T-helper 2 cell (primary cell): ENCODE measurements at regions not wholly inside any gene's neighbourhood (a gene's known extent, or its start where the extent isn't known, plus 50 kb on each side); places are given as distances from the start of the nearest gene placed in this dataset.
"Not testable (repeated sequence)": the region's sequence is repeated elsewhere in the genome, so short reads cannot be mapped to it uniquely, and the experiment has no call there.

Experiments
- DNase-seq, 5 experiments: peaks; one replicate each; pipeline versions ENCODE4 v3.0.0 to v3.0.0-alpha.2; 2012 to 2022

GRCh38 chr4:146124023-146124680, 51.4 kb upstream of the LSM6 start:
- DNase-seq, result no peak

DNA sequence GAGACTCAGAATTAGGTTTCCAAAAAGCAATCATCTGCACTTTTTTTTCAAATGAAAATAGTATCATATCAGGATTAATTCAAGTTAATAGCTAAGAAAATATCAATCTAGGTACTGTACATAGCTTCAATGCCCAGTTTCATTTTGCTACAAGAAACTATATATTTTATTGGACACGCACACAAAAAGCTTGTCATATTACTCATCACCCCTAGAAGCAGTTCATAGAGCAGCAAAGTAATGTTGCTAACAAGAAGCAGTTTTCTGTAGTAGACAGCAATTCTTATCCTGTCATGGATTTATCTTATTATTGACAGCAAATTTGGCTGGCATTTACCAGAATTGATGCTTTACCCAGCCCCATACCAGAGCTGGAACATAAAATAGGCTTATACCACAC, 52.3 kb upstream of the LSM6 start:
- DNase-seq, result peak in 1 of 5 experiments; percentile 6

GRCh38 chr4:146122398-146122797, 53.1 kb upstream of the LSM6 start:
- no peak for DNase-seq

GRCh38 chr4:146121757-146122156, 53.8 kb upstream of the LSM6 start:
- DNase-seq, result no peak

- DNase-seq, result no peak
Observed at GRCh38 chr4:146119845-146120404, 55.6 kb upstream of the LSM6 start.

- DNase-seq, result no peak
Observed at GRCh38 chr4:146114066-146114465, 61.5 kb upstream of the LSM6 start.

DNA sequence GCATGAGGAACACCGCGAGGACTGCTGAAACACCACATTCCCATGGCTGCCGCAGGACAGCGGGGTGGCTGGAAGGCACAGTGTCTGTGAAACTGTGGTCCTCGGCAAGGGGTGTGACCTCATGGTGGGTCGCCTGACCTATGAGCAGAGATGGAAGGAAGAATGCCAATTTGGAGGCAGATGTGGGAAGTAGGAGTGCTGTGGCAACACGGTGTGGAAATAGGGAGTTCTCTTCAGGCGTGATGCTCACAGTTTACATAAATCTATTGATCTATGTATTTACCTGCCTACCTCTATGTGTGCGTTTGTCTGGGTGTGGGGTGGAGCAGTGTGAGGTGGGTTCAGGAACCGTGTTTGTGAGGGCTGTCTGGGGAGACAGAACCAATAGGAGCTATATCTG, 62.3 kb upstream of the LSM6 start:
- no peak for DNase-seq

DNA sequence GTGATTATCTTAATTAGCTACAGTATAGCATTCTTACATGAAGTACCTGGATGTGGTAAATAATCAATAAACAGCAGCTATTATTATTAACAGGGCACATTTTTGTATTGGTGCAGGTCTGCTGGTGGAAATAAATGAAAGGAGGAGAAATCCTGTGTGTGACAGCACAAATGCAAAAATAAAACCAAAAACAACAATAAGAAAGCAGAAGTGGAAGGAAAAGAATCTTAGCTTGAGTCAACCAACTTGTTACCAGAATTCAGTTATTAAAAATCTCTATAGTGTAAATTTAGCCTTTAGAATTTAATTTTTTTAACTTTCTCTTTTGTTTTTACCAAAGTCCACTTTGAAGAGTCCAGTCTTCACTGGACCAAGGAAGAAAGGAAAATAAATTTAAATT, 63.1 kb upstream of the LSM6 start:
- DNase-seq, result no peak

DNA sequence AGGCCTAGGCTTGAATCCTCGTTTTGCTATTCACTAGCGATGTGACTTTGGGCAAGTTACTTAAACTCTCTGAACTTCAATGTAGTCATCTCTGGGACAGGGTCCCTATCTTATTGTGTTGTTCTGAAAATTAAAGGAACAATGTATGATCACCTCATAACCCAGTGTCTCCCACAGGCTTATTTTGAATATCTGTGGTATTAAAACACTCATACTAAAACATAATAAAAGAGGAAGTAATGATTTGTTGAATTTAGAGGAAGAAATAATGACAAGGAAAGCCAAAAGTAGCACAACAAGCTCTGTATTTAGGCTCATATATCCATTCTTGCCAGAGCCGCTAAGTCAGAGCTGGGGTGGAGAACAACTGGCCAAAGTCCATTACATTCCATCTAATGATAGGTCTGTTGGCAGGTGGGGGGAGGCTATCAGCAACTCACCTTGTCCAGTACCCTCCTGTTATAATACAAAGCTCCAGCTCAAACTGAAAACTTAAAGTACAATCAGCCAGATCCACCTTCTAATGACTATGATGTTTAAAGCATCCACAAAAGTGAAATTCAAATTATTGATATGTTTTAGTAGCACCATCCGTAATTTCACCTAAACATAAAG, 64.5 kb upstream of the LSM6 start:
- no peak for DNase-seq

GRCh38 chr4:146108756-146109155, 66.8 kb upstream of the LSM6 start:
- DNase-seq, result no peak

GRCh38 chr4:146107587-146108240, 67.8 kb upstream of the LSM6 start:
- DNase-seq, result no peak

DNA sequence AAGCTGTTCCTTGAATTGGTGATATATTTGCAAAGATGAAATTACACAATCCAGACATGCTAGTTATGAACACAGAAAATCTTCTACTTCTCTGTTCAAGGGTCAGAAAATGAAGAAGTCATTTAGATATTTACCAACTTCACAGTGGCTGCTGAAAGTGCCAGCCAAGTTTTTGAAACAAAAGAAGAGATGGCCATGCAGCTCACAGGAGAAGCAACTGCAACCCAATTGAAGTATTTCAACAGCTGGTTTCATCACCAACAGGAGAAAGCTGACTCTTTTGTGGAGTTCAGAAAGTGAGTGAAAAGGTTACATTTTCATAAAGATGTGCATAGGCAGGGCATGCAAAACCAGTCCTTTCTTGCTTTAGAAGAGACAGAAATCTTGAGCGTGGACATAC, 70.1 kb upstream of the LSM6 start:
- no peak for DNase-seq

GRCh38 chr4:146104541-146104940, 71.0 kb upstream of the LSM6 start:
- no peak for DNase-seq

GRCh38 chr4:146104052-146104451, 71.5 kb upstream of the LSM6 start:
- not testable (repeated sequence) for DNase-seq

- no peak for DNase-seq
Observed at GRCh38 chr4:146099585-146099984, 75.9 kb upstream of the LSM6 start.

DNA sequence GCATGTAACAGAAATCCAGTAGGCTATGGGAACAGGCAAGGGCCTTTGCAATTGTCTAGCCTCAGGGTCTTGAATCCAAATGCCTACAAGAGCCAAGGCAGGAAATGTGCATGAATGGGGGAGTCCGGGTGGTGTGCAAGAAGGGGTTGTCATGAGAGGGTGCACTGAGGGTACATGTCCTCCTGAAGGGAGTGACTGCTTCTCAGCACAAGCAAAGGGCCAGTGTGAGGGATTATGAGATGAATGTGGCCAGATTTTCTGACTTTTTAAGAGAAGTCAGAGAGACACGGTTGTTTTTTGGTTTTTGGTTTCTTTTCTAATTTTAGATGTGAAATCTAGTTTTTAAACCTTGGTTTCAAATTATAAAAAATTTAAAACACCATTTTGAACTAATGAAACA, 76.5 kb upstream of the LSM6 start:
- no peak for DNase-seq

GRCh38 chr4:146098397-146098796, 77.1 kb upstream of the LSM6 start:
- no peak for DNase-seq

- no peak for DNase-seq
Observed at GRCh38 chr4:146096371-146096770, 79.1 kb upstream of the LSM6 start.

GRCh38 chr4:146095860-146096259, 79.7 kb upstream of the LSM6 start:
- DNase-seq, result no peak

DNA sequence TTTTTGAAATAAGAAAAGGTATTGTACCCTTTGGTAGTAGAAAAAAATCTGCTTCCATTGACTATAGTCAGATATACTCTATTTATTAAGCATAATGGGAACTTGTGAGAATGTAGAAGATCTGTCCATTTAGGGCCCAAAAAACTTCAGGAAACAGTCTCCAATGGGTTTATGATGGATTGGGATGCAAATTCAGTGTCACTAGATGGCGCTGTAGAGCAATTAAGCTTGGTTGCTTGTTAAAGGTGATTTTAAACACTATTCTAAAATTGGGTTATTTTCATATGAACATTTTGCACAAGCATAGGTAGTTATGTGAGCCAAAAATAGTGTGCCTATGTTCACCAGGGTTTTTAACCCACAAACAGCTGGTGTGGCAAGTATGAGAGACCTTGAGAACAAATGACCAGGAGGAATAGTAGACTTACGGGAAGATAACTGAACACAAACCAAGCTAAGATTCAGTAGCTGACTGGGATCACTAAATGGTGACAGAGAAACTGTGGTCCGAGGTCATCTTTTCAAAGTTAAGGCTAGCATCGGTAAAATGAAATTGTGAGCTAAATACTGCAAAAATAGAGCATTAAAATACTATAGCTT, 80.3 kb upstream of the LSM6 start:
- peak in 1 of 5 experiments; percentile 31 for DNase-seq

DNA sequence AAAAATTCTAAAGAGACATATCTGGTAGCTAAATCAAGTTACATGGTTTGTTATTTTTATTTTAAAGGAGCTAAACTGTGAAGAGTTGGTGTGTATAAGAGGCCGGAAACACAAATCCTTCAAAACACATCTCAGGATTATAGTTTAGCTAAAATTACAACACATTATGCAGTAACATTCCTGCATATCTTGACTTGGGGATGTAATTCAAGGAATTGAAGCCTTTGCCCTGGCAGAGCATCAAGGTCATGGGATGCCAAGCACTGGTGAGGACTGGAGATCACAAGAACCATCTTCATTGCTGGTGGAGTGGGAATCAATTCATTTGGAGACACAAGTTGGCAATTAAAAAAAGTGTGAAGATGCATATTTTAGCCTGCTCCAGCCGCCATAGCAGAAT, 86.8 kb upstream of the LSM6 start:
- no peak for DNase-seq

GRCh38 chr4:146087856-146088255, 87.7 kb upstream of the LSM6 start:
- no peak for DNase-seq

- DNase-seq, result no peak
Observed at GRCh38 chr4:146076081-146076480, 99.4 kb upstream of the LSM6 start.

GRCh38 chr4:146073517-146073916, 102.0 kb upstream of the LSM6 start:
- DNase-seq, result no peak
